Epithelial cell of esophagus (primary cell): ENCODE measurements at regions not wholly inside any gene's neighbourhood (a gene's known extent, or its start where the extent isn't known, plus 50 kb on each side); places are given as distances from the start of the nearest gene placed in this dataset.

Experiments
- DNase-seq: peaks from one replicate; pipeline ENCODE4 v3.0.0; 2010; ENCODE audit warnings: low read depth
- H3K4me3 ChIP-seq: 2 replicates; pipeline ENCODE4 v1.5.1; 2011; ENCODE audit warnings: mild to moderate bottlenecking, low read length, control low read depth
- CTCF ChIP-seq: IDR thresholded peaks from 2 replicates; pipeline ENCODE4 v1.5.1; 2011; ENCODE audit warnings: low read depth, mild to moderate bottlenecking, low read length, control low read depth, inconsistent platforms; ENCODE audit not compliant: insufficient read depth; ENCODE audit errors: missing control alignments

- no peak for DNase-seq
- H3K4me3 ChIP-seq, result no peak overlapping the region
- TF ChIP-seq CTCF, result no peak
Measured at GRCh38 chr1:244960904-244961303, 96.6 kb upstream of the HNRNPU start.

- no peak for DNase-seq
- TF ChIP-seq CTCF, result no peak
- no peak overlapping the region for H3K4me3 ChIP-seq
Measured at GRCh38 chr1:244958593-244958992, 94.2 kb upstream of the HNRNPU start.

DNA sequence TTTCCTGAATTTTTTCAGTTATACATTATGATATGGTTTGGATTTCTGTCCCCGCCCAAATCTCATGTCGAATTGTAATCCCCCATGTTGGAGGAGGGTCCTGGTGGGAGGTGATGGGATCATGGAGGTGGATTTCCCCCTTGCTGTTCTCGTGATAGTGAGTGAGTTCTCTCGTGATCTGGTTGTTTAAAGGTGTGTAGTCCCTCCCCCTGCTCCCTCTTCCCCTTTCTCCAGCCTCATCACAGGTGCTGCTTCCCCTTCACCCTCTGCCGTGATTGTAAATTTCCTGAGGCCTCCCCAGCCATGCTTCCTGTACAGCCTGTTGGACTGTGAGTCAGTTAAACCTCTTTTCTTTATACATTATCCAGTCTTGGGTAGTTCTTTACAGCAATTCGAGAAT, 93.2 kb upstream of the HNRNPU start:
- no peak overlapping the region for H3K4me3 ChIP-seq
- no peak for DNase-seq
- no peak for TF ChIP-seq CTCF

GRCh38 chr1:244957122-244957521, 92.8 kb upstream of the HNRNPU start:
- no peak for DNase-seq
- H3K4me3 ChIP-seq, result no peak overlapping the region
- TF ChIP-seq CTCF, result no peak

DNA sequence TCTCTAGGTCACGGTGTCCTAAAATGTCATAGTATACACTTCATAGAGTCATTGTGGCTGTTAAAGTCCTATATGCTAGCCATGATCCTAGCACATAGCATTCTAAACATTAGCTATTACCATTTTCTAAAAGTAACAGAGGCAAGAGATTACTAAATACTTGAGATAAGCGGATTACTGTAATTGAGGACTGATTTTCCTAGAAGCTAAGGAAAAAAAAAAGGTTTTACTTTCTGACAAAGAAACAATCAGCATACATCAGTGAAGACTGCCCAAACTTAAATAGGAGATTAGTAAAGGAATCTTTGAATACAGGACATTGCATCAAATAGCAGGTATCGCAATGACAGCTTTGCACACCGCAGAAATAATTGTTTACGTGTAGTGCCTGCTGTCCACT, 91.3 kb upstream of the HNRNPU start:
- H3K4me3 ChIP-seq, result no peak overlapping the region
- no peak for DNase-seq
- TF ChIP-seq CTCF, result no peak

GRCh38 chr1:244954359-244954758, 90.0 kb upstream of the HNRNPU start:
- no peak for TF ChIP-seq CTCF
- DNase-seq, result no peak
- no peak overlapping the region for H3K4me3 ChIP-seq

GRCh38 chr1:244953901-244954300, 89.6 kb upstream of the HNRNPU start:
- TF ChIP-seq CTCF, result no peak
- no peak for DNase-seq

More at GRCh38 chr1:244953901-244954300, 89.6 kb upstream of the HNRNPU start:
- H3K4me3 ChIP-seq, result no peak overlapping the region
